ENCODE measurements at regions not wholly inside any gene's neighbourhood (a gene's known extent, or its start where the extent isn't known, plus 50 kb on each side); places are given as distances from the start of the nearest gene placed in this dataset.

DNA sequence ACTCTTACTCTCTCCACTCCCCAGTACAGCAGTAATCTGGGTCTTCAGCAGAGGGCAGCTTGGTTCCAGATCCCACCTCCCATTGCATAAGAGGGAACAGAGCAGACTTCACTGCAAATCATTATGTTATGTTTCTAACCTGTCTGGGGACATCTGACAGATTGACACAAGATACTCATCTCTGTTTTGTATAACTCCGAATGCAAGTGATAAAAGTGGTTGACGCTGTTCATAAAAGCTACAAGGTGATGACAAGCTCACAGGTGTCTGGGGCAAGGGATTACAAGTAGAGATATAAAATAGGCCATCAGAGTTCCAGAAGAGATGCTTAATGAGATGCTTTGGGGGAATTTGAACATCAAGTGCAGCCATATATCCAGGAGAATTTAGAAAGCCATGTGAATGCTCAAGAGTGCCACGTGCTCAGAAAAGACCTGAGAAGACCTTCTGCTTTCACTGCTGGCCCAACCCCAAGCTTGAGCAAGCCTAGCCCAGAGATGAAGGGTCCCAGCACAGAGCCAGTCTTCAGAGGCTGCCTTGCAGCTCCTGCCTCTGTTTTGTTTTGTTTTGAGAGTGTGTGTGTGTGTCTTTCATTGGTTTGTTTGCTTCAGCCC, 80.6 kb downstream of the VSTM2A start:
- 90 to 92% methylated on average over 3 of the region's 3 CpGs for WGBS, 2 experiments (ENCODE audit: insufficient coverage in 1 of 2, insufficient read length in 1 of 2)
- Histone ChIP-seq H3K4me3 (ENCODE audit: low read length) (no peak overlapping the region), H3K27me3 (ENCODE audit: control insufficient read depth, insufficient read depth, low read length, poor library complexity, severe bottlenecking) (no peaks in the 10 kb centered on the region), H3K36me3 (ENCODE audit: control insufficient read depth, insufficient read depth, low read length) (no peaks in the 10 kb centered on the region), H3K9me3 (ENCODE audit: control insufficient read depth, low read length) (no peaks in the 10 kb centered on the region), H3K4me1 (ENCODE audit: control insufficient read depth, insufficient read depth, low read length) (no peaks in the 10 kb centered on the region), H3K9ac (ENCODE audit: extremely low read depth, low read length, poor library complexity, severe bottlenecking) (no peak overlapping the region), H3K27ac (ENCODE audit: low read depth, low read length) (no peak overlapping the region)
- Mint-ChIP-seq H3K36me3 (ENCODE audit: low read depth) (no peaks in the 10 kb centered on the region), H3K9me3 (peaks cover 4% of the 10 kb centered on the region), H3K27ac (no peak overlapping the region), H3K27me3 (ENCODE audit: insufficient read depth) (no peaks in the 10 kb centered on the region), H3K4me1 (no peaks in the 10 kb centered on the region), H3K4me3 (no peak overlapping the region)
- TF ChIP-seq, protein P1, sequence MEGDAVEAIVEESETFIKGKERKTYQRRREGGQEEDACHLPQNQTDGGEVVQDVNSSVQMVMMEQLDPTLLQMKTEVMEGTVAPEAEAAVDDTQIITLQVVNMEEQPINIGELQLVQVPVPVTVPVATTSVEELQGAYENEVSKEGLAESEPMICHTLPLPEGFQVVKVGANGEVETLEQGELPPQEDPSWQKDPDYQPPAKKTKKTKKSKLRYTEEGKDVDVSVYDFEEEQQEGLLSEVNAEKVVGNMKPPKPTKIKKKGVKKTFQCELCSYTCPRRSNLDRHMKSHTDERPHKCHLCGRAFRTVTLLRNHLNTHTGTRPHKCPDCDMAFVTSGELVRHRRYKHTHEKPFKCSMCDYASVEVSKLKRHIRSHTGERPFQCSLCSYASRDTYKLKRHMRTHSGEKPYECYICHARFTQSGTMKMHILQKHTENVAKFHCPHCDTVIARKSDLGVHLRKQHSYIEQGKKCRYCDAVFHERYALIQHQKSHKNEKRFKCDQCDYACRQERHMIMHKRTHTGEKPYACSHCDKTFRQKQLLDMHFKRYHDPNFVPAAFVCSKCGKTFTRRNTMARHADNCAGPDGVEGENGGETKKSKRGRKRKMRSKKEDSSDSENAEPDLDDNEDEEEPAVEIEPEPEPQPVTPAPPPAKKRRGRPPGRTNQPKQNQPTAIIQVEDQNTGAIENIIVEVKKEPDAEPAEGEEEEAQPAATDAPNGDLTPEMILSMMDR (conservative IDR thresholded peaks at IDR 0.05): peak; percentile 34
- DNase-seq: no peak
